SU-DHL-6 (cell line): ENCODE measurements at regions not wholly inside any gene's neighbourhood (a gene's known extent, or its start where the extent isn't known, plus 50 kb on each side); places are given as distances from the start of the nearest gene placed in this dataset.

ENCODE experiments used
- EZH2phosphoT487 ChIP-seq: fragments of 200-600 bp; sonication (generic), shearing (Covaris generic); conservative IDR thresholded peaks from 2 replicates; pipeline ENCODE4 v1.6.1; 2018; ENCODE audit warnings: mild to moderate bottlenecking, antibody characterized with exemption, low read length, moderate library complexity, mixed read lengths
- TF ChIP-seq, protein P1 (sequence below): fragments of 200-600 bp; sonication (generic); IDR thresholded peaks from one replicate; pipeline ENCODE4 v1.5.1; 2017; ENCODE audit warnings: antibody characterized with exemption, mild to moderate bottlenecking, low read length, moderate library complexity; ENCODE audit not compliant: insufficient read depth, poor library complexity, severe bottlenecking

DNA sequence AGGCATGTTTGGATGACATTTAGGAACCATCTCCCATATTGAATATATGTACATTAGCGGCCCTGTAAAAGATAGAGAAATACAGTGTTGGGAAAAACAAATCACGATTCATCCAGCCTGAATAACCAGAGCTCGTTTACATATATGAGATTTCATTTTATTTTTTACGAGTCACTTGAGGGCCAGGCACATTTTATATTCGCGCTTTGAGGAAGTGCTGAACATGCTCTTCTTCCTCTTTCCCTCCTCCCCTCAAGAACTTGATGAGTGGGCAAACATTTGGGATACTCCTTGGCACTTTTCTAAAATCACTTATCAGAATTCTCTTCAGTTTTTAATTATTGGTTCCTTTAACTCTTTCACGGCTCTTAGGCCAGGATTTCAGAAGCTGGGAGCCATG, 268.0 kb upstream of the TANK start:
- TF ChIP-seq, protein P1, sequence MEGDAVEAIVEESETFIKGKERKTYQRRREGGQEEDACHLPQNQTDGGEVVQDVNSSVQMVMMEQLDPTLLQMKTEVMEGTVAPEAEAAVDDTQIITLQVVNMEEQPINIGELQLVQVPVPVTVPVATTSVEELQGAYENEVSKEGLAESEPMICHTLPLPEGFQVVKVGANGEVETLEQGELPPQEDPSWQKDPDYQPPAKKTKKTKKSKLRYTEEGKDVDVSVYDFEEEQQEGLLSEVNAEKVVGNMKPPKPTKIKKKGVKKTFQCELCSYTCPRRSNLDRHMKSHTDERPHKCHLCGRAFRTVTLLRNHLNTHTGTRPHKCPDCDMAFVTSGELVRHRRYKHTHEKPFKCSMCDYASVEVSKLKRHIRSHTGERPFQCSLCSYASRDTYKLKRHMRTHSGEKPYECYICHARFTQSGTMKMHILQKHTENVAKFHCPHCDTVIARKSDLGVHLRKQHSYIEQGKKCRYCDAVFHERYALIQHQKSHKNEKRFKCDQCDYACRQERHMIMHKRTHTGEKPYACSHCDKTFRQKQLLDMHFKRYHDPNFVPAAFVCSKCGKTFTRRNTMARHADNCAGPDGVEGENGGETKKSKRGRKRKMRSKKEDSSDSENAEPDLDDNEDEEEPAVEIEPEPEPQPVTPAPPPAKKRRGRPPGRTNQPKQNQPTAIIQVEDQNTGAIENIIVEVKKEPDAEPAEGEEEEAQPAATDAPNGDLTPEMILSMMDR: no peak
- TF ChIP-seq EZH2phosphoT487: no peak
